SK-N-SH (cell line): ENCODE measurements at regions not wholly inside any gene's neighbourhood (a gene's known extent, or its start where the extent isn't known, plus 50 kb on each side); places are given as distances from the start of the nearest gene placed in this dataset.

Source experiments
- CTCF ChIA-PET: fragments of 300-600, 350-600 bp; formaldehyde crosslinking; extraction: SDS; loops from one replicate; lab custom pipeline; 2021; lab: Yijun Ruan, JAX
- POLR2A ChIA-PET: fragments of 350-600 bp; sonication (Branson Sonifier 250); formaldehyde crosslinking; extraction: SDS; loops from one replicate; lab custom pipeline; 2020; ENCODE audit warnings: antibody characterized with exemption, inconsistent platforms; lab: Yijun Ruan, JAX
- DNase-seq: peaks from one replicate; pipeline ENCODE4 v3.0.0; 2012
- H2AFZ ChIP-seq: fragments of 200-600 bp; sonication (generic); 2 replicates; pipeline ENCODE4 v1.8.1; 2016; ENCODE audit warnings: antibody characterized with exemption, mild to moderate bottlenecking, low read depth
- H3F3A ChIP-seq: fragments of 200-600 bp; sonication (generic); replicated peaks from 2 replicates; pipeline ENCODE3; 2016; ENCODE audit warnings: antibody characterized with exemption, mild to moderate bottlenecking; ENCODE audit not compliant: insufficient read depth
- H3K27ac ChIP-seq, 2 experiments: fragments of 200-500 bp in 1 of 2; fragments of 200-600 bp in 1 of 2; sonication (Bioruptor generic) in 1 of 2; sonication (generic), shearing (Covaris generic) in 1 of 2; 2 replicates each; pipeline versions ENCODE4 v1.5.1 to v1.6.1; 2014 to 2016; ENCODE audit warnings: low read depth in 2 of 2, inconsistent platforms in 1 of 2, low read length in 1 of 2, mild to moderate bottlenecking in 1 of 2, mixed read lengths in 1 of 2
- H3K27me3 ChIP-seq: fragments of 200-600 bp; sonication (generic), shearing (Covaris generic); 2 replicates; pipeline ENCODE4 v1.6.1; 2016; ENCODE audit warnings: mixed run types; ENCODE audit not compliant: insufficient read depth
- H3K36me3 ChIP-seq, 2 experiments: fragments of 200-500 bp in 1 of 2; fragments of 200-600 bp in 1 of 2; sonication (Bioruptor generic) in 1 of 2; sonication (generic) in 1 of 2; replicated peaks in 1 of 2; 2 replicates each; pipeline versions ENCODE3 to v1.5.1; 2014 to 2016; ENCODE audit warnings: low read length in 1 of 2, mild to moderate bottlenecking in 1 of 2; ENCODE audit not compliant: insufficient read depth in 2 of 2, control insufficient read depth in 1 of 2
- H3K4me1 ChIP-seq, 2 experiments: fragments of 200-500 bp in 1 of 2; fragments of 200-600 bp in 1 of 2; sonication (Bioruptor generic) in 1 of 2; sonication (generic), shearing (Covaris generic) in 1 of 2; 2 replicates each; pipeline versions ENCODE4 v1.5.1 to v1.6.1; 2014 to 2016; ENCODE audit warnings: low read depth in 1 of 2, low read length in 1 of 2, mixed run types in 1 of 2; ENCODE audit not compliant: insufficient read depth in 2 of 2, control insufficient read depth in 1 of 2
- H3K4me2 ChIP-seq: fragments of 200-600 bp; sonication (generic), shearing (Covaris generic); 2 replicates; pipeline ENCODE4 v1.6.1; 2017; ENCODE audit warnings: mixed run types
- H3K4me3 ChIP-seq, 2 experiments: fragments of 200-500 bp in 1 of 2; fragments of 200-600 bp in 1 of 2; sonication (Bioruptor generic) in 1 of 2; sonication (generic), shearing (Covaris generic) in 1 of 2; 2 replicates each; pipeline versions ENCODE4 v1.5.1 to v1.8.1; 2014 to 2016; ENCODE audit warnings: low read depth in 2 of 2, inconsistent platforms in 1 of 2, low read length in 1 of 2, mild to moderate bottlenecking in 1 of 2, mixed read lengths in 1 of 2, moderate library complexity in 1 of 2
- H3K79me2 ChIP-seq: fragments of 200-600 bp; sonication (generic); 2 replicates; pipeline ENCODE4 v1.8.1; 2017; ENCODE audit warnings: mild to moderate bottlenecking; ENCODE audit not compliant: insufficient read depth
- H3K9ac ChIP-seq: fragments of 200-600 bp; sonication (generic); 2 replicates; pipeline ENCODE4 v1.6.1; 2017; ENCODE audit warnings: mixed run types
- H3K9me2 ChIP-seq: fragments of 200-600 bp; sonication (generic); 2 replicates; pipeline ENCODE4 v1.6.1; 2017; ENCODE audit warnings: mixed run types
- H3K9me3 ChIP-seq: fragments of 200-600 bp; sonication (generic); 2 replicates; pipeline ENCODE4 v1.6.1; 2017; ENCODE audit warnings: mixed run types, mild to moderate bottlenecking, moderate library complexity
- H4K20me1 ChIP-seq: fragments of 200-600 bp; sonication (generic); 2 replicates; pipeline ENCODE4 v1.6.1; 2017; ENCODE audit warnings: mild to moderate bottlenecking, mixed run types; ENCODE audit not compliant: insufficient read depth
- CHD2 ChIP-seq: fragments of 150-350 bp; IDR thresholded peaks from 2 replicates; pipeline ENCODE4 v1.6.1; 2018; ENCODE audit warnings: low read length; ENCODE audit not compliant: partially characterized antibody
- EP300 ChIP-seq, 2 experiments: IDR thresholded peaks; 2 replicates each; pipeline versions ENCODE4 v1.4.0 to v1.6.1; 2012; ENCODE audit warnings: borderline replicate concordance in 1 of 2, low read depth in 1 of 2, low read length in 1 of 2
- FOSL2 ChIP-seq: IDR thresholded peaks from 2 replicates; pipeline ENCODE4 v1.4.0; 2012; ENCODE audit warnings: low read depth, mild to moderate bottlenecking, moderate library complexity, borderline replicate concordance
- FOXM1 ChIP-seq: IDR thresholded peaks from 2 replicates; pipeline ENCODE4 v1.4.0; 2012; ENCODE audit warnings: low read depth, mild to moderate bottlenecking
- GATA2 ChIP-seq: sonication (generic); formaldehyde crosslinking; IDR thresholded peaks from 2 replicates; pipeline ENCODE4 v1.5.0; 2020; ENCODE audit warnings: mild to moderate bottlenecking, missing genetic modification reagents
- JUND ChIP-seq: IDR thresholded peaks from 2 replicates; pipeline ENCODE4 v1.4.0; 2012
- NFIC ChIP-seq: IDR thresholded peaks from 2 replicates; pipeline ENCODE4 v1.4.0; 2012; ENCODE audit warnings: borderline replicate concordance
- POLR2AphosphoS5 ChIP-seq: IDR thresholded peaks from 2 replicates; pipeline ENCODE4 v1.6.1; 2012; ENCODE audit warnings: low read depth, low read length
- RFX5 ChIP-seq: IDR thresholded peaks from 2 replicates; pipeline ENCODE4 v1.6.1; 2012; ENCODE audit warnings: mild to moderate bottlenecking, improper control_type of control experiment, low read length
- RXRA ChIP-seq: IDR thresholded peaks from 2 replicates; pipeline ENCODE4 v1.4.0; 2012; ENCODE audit warnings: low read depth, mild to moderate bottlenecking, borderline replicate concordance
- SMC3 ChIP-seq: IDR thresholded peaks from 2 replicates; pipeline ENCODE4 v1.6.1; 2012; ENCODE audit warnings: low read depth, low read length, improper control_type of control experiment
- TCF12 ChIP-seq: IDR thresholded peaks from 2 replicates; pipeline ENCODE4 v1.4.0; 2012
- TEAD4 ChIP-seq: IDR thresholded peaks from 2 replicates; pipeline ENCODE4 v1.4.0; 2012; ENCODE audit warnings: mild to moderate bottlenecking, borderline replicate concordance; ENCODE audit not compliant: insufficient read depth
- WGBS: methylation state at CpG from one replicate; pipeline ENCODE4 v1.1.6; 2017; ENCODE audit warnings: low lambda C conversion rate; 5-methylcytosine and 5-hydroxymethylcytosine counted together
- TF ChIP-seq, protein P1 (sequence below): fragments of 200-600 bp; sonication (generic); IDR thresholded peaks from 2 replicates; pipeline ENCODE4 v1.6.1; 2017; ENCODE audit warnings: antibody characterized with exemption, mild to moderate bottlenecking, moderate library complexity
- TF ChIP-seq, protein P2 (sequence below): IDR thresholded peaks from 2 replicates; pipeline ENCODE4; 2012
- TF ChIP-seq, protein P3 (sequence below): IDR thresholded peaks from 2 replicates; pipeline ENCODE4 v1.4.0; 2012; ENCODE audit warnings: low read depth
- TF ChIP-seq, protein P4 (sequence below): fragments of 150-350 bp; IDR thresholded peaks from 2 replicates; pipeline ENCODE4 v1.6.1; 2016; ENCODE audit warnings: mild to moderate bottlenecking, low read depth, low read length

DNA sequence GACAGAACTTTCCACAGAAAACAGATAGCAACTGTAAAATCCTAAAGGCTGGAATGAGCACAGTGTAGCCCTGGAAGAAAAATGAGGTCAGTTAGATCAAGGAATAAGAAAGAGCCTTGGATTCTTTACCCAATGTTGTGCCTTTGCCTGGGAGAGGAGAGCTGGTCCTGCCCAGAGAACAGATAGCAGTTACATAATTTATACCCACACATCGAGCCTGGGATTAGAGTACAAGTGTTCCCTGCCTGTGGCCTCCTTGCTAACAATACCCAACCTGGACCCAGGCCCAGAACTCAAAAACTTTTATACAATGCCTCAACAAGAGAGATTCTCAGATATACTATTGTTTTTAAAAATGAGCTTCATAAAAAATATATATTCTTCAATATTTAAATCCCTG lies 1998.4 kb downstream of the LRRC4C start:
- H3K9me2 ChIP-seq = no peaks in the 10 kb centered on the region
- peaks cover 0 to 42% of the 10 kb centered on the region in 2 experiments; a peak in 1 of 4 replicates for H3K4me1 ChIP-seq
- CTCF ChIA-PET = no interaction called here
- WGBS = 0% methylated on average over 1 of the region's 1 CpG
- no peaks in the 10 kb centered on the region for H3K36me3 ChIP-seq
- no peaks in the 10 kb centered on the region for H3K27me3 ChIP-seq
- POLR2A ChIA-PET = no interaction called here
- no peak overlapping the region for H3K4me2 ChIP-seq
- H3K9me3 ChIP-seq = no peaks in the 10 kb centered on the region
- no peak overlapping the region for H3K9ac ChIP-seq
- H3K79me2 ChIP-seq = no peaks in the 10 kb centered on the region
- TF ChIP-seq RXRA (no peak), SMC3 (no peak), CHD2 (no peak), EP300 (IDR thresholded peaks at IDR 0.05; ENCODE audit: borderline replicate concordance in 1 of 2, low read depth in 1 of 2, low read length in 1 of 2) (no peak), POLR2AphosphoS5 (no peak), NFIC (no peak), GATA2 (CRISPR knock-in tag) (no peak), FOXM1 (no peak), TCF12 (no peak), TEAD4 (no peak), FOSL2 (no peak), RFX5 (no peak), JUND (no peak)
- TF ChIP-seq, protein P1, sequence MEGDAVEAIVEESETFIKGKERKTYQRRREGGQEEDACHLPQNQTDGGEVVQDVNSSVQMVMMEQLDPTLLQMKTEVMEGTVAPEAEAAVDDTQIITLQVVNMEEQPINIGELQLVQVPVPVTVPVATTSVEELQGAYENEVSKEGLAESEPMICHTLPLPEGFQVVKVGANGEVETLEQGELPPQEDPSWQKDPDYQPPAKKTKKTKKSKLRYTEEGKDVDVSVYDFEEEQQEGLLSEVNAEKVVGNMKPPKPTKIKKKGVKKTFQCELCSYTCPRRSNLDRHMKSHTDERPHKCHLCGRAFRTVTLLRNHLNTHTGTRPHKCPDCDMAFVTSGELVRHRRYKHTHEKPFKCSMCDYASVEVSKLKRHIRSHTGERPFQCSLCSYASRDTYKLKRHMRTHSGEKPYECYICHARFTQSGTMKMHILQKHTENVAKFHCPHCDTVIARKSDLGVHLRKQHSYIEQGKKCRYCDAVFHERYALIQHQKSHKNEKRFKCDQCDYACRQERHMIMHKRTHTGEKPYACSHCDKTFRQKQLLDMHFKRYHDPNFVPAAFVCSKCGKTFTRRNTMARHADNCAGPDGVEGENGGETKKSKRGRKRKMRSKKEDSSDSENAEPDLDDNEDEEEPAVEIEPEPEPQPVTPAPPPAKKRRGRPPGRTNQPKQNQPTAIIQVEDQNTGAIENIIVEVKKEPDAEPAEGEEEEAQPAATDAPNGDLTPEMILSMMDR = no peak
- TF ChIP-seq, protein P2, sequence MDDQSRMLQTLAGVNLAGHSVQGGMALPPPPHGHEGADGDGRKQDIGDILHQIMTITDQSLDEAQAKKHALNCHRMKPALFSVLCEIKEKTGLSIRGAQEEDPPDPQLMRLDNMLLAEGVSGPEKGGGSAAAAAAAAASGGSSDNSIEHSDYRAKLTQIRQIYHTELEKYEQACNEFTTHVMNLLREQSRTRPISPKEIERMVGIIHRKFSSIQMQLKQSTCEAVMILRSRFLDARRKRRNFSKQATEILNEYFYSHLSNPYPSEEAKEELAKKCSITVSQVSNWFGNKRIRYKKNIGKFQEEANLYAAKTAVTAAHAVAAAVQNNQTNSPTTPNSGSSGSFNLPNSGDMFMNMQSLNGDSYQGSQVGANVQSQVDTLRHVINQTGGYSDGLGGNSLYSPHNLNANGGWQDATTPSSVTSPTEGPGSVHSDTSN = no peak
- TF ChIP-seq, protein P3, sequence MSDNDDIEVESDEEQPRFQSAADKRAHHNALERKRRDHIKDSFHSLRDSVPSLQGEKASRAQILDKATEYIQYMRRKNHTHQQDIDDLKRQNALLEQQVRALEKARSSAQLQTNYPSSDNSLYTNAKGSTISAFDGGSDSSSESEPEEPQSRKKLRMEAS = no peak
- TF ChIP-seq, protein P4, sequence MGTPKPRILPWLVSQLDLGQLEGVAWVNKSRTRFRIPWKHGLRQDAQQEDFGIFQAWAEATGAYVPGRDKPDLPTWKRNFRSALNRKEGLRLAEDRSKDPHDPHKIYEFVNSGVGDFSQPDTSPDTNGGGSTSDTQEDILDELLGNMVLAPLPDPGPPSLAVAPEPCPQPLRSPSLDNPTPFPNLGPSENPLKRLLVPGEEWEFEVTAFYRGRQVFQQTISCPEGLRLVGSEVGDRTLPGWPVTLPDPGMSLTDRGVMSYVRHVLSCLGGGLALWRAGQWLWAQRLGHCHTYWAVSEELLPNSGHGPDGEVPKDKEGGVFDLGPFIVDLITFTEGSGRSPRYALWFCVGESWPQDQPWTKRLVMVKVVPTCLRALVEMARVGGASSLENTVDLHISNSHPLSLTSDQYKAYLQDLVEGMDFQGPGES = no peak
- H3F3A ChIP-seq = no peaks in the 10 kb centered on the region
- no peaks in the 10 kb centered on the region for H4K20me1 ChIP-seq
- H3K4me3 ChIP-seq = no peak overlapping the region
- no peak overlapping the region for H2AFZ ChIP-seq
- no peak for DNase-seq
- no peak overlapping the region for H3K27ac ChIP-seq
